GM19397 (cell line): ENCODE measurements at regions not wholly inside any gene's neighbourhood (a gene's known extent, or its start where the extent isn't known, plus 50 kb on each side); places are given as distances from the start of the nearest gene placed in this dataset.

Source experiments
- ATAC-seq: cut with Tn5 transposase; IDR thresholded peaks from one replicate; pipeline ENCODE4 v1.9.1; 2021; ENCODE audit warnings: mild to moderate bottlenecking, moderate library complexity; ENCODE audit not compliant: unreplicated experiment

DNA sequence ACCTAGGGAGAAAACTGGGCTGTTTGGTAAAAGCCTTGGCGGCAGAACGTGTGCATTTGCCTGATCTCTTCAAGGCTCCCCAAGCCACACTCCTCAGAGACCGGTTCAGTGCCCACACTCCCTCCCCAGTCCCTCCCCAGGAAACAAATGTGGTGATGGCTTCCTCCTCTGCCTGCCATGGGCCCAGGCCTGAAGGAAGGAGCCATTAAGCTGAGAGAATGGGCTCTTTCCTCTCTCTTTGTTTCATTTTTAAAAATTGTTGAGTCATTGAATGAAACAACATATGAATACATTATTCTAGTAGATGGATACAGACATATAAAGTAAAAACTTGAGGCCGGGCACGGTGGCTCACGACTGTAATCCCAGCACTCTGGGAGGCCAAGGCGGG lies 50.6 kb upstream of the YWHAQ start:
- ATAC-seq, result no peak

GRCh38 chr2:9685637-9686036 lies 54.8 kb upstream of the YWHAQ start:
- ATAC-seq, result no peak

DNA sequence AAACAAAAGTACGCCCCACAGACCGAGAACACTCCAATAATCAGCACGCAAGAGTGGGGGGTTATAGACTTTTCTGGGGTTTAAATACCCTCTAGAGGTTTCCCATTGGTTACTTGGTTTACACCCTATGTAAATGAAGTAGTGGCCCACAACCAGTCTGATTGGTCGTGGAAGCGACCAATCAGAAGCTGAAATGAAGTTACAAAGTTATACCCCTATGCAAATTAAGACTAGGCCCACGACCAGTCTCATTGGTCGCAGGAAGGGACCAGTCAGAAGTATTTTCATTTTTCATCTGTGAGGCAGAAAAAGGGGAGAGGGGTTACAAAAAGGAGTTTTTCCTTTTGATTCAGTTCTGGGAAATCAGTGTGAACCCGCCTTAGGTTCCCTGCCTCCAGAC lies 55.3 kb upstream of the YWHAQ start:
- ATAC-seq, result no peak

- no peak for ATAC-seq
Observed at GRCh38 chr2:9690252-9690651, 59.5 kb upstream of the YWHAQ start.

- ATAC-seq, result no peak
Observed at GRCh38 chr2:9690716-9691498, 60.1 kb upstream of the YWHAQ start.

- no peak for ATAC-seq
Observed at GRCh38 chr2:9692456-9693195, 61.8 kb upstream of the YWHAQ start.

DNA sequence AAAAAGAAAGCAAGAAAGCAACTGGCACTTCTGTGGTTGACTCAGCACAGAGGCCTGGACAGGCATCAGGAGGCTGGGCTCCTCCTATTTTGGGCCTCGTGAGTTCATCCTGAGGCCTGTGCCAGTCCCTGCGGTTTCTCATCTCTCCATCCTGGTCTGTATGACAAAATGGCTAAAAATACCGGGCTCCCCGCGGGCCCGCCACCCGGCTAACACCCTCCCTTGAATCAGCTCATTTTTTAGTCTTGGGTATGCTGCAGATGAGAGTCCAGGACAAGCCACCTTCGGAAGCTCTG lies 62.3 kb upstream of the YWHAQ start:
- no peak for ATAC-seq

DNA sequence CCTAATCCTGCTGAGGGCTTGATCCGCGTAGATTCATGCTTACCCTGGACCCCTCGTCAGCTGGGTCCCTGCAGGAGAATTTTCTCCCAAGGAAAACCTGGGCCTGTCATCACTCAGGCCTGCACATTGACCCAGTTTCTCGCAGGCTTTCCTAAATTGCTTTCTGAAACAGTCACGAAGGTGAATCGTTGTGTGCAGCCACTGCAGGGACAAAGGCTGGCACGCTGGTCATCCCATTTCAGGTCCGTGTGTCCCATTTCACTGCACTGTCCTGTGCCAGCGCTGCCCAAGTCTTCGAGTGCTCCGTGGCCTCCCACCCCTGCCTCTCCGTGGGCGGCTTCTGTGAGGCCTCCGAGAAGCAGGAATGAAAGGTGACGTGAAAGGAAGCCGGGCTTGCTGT lies 62.8 kb upstream of the YWHAQ start:
- ATAC-seq, result no peak

GRCh38 chr2:9694661-9695234 lies 64.0 kb upstream of the YWHAQ start:
- ATAC-seq, result no peak

DNA sequence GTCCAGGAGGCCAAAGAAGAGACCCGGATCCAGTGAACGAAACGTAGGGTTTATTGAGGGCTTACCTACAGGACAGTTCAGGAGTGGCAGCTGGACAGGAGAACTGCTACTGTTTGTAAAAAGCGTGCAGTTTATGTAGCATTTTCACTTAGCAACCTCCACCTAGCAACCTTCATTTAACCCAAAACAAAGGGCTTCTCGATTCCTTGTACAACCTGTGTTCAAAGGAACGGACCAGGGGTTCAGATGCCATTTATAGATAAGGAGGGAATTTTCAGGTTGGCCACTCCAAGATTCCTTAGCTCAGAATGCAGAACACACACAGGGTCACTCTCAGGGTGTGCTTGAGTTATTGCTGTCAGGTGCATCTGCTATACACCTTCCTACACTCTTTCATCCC lies 65.1 kb upstream of the YWHAQ start:
- ATAC-seq, result no peak

- ATAC-seq, result no peak
Observed at GRCh38 chr2:9696731-9697130, 65.9 kb upstream of the YWHAQ start.

DNA sequence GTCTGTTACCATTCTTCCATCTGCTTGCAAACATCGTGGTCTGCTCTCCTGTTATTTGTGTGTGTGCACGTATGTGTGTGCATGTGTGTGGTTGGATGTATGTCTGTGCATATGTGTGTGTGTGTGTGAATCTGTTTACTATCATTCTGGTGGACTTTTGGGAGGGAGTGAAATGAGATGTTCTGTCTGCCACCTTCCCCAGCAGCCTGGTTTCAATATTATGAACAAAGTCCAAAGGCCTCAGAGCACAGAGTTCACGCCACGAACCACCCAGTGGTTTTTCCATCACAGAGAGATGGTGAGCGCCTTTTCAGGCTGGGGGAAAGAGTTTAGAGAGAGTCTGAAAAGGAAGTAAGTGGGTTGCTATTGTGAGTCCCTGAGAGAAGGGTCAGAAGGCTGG lies 67.1 kb upstream of the YWHAQ start:
- ATAC-seq, result no peak

GRCh38 chr2:9699139-9700108 lies 68.6 kb upstream of the YWHAQ start:
- ATAC-seq, result no peak

GRCh38 chr2:9700109-9700495 lies 69.3 kb upstream of the YWHAQ start:
- ATAC-seq, result no peak

DNA sequence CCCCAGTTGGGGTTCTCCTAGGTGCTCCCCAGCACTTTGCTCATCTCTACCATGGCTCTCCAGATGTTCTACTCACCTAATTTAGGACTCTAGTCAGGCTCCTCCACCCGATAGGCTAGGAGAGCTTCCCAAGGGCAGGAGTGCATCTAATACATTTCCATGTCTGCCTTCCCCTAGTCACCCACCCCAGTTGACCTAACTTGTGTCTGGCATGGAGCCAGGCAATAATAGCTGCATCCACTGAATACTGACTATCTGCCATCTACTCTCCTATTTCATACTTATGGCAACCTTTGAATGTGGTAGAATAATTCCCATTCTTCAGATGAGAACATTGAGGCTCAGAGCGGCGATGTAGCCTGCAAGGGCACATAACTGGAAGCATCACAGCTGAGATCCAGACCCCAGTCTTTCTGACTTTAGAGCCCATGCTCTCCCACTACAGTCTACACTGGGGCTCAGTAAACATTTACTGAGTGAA lies 71.8 kb upstream of the YWHAQ start:
- no peak for ATAC-seq

GRCh38 chr2:9703085-9703678 lies 72.4 kb upstream of the YWHAQ start:
- no peak for ATAC-seq

DNA sequence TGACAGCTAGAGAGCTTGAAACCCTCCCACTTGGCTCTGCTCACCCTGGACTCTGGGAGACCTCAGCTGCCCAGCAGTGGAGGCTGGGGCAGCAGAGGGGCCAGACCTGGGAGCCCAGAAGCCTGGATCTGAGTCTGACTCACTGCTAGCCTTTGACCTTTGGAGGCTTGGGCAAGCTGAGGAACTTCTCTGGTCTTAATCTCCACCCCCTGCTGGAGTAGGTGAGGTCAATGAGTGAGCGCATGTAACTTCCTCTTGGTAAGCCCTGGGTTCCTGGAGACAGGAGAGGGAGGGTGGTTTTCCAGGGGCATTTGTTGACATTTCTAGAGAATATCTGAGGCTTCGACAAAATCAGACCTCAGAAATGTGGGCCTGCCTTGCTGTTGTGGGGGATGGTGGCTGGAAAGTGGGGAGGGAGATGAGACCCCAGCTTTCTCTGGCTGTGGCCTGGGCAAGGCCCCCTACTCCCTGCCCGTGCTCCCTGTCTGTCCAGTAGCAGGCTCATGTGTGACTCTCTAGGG lies 73.0 kb upstream of the YWHAQ start:
- ATAC-seq, result no peak

- ATAC-seq, result no peak
Observed at GRCh38 chr2:9704600-9704999, 73.8 kb upstream of the YWHAQ start.

DNA sequence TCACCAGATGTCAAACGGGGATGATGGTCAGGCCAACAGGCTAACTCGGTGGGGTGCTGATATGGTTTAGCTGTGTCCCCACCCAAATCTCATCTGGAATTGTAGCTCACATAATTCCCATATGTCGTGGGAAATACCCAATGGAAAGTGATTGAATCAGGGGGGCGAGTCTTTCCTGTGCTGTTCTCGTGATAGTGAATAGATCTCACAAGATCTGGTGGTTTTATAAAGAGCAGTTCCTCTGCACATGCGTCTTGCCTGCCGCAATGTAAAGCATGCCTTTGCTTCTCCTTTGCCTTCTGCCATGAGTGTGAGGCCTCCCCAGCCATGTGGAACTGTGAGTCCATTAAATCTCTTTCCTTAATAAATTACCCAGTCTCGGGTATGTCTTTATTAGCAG lies 74.4 kb upstream of the YWHAQ start:
- ATAC-seq, result no peak

GRCh38 chr2:9707008-9707407 lies 76.2 kb upstream of the YWHAQ start:
- ATAC-seq, result no peak
